Erythroblast (primary cell): ENCODE measurements at regions not wholly inside any gene's neighbourhood (a gene's known extent, or its start where the extent isn't known, plus 50 kb on each side); places are given as distances from the start of the nearest gene placed in this dataset.

Source experiments
- GATA1 ChIP-seq: IDR thresholded peaks from 2 replicates; pipeline ENCODE4 v1.6.1; 2011; ENCODE audit warnings: low read depth, mild to moderate bottlenecking, control low read depth, low read length, moderate library complexity
- POLR2A ChIP-seq: IDR thresholded peaks from 2 replicates; pipeline ENCODE4 v1.6.1; 2011; ENCODE audit warnings: mild to moderate bottlenecking, low read length

GRCh38 chr3:187973977-187974870 lies 179.7 kb upstream of the LPP start:
- TF ChIP-seq POLR2A (no peak), GATA1 (no peak)
